SK-N-SH treated with all-trans-retinoic acid at 6 μM for 48 hours (cell line): ENCODE measurements at regions not wholly inside any gene's neighbourhood (a gene's known extent, or its start where the extent isn't known, plus 50 kb on each side); places are given as distances from the start of the nearest gene placed in this dataset.

Source experiments
- ARNTL ChIP-seq: fragments of 450-650 bp; formaldehyde crosslinking; IDR thresholded peaks from 2 replicates; pipeline ENCODE4 v1.5.0; 2020; ENCODE audit warnings: low read depth, mild to moderate bottlenecking, moderate library complexity, borderline replicate concordance
- BACH2 ChIP-seq: fragments of 250-450 bp; sonication (Bioruptor Pico); IDR thresholded peaks from 2 replicates; pipeline ENCODE4 v1.9.0; 2021; ENCODE audit warnings: mild to moderate bottlenecking, borderline replicate concordance
- ESRRG ChIP-seq: fragments of 250-450 bp; sonication (Bioruptor Pico); IDR thresholded peaks from 2 replicates; pipeline ENCODE4 v1.6.1; 2021; ENCODE audit warnings: mild to moderate bottlenecking
- PATZ1 ChIP-seq: fragments of 250-450 bp; sonication (Bioruptor Pico); IDR thresholded peaks from 2 replicates; pipeline ENCODE4 v1.8.0; 2020; ENCODE audit warnings: mild to moderate bottlenecking, moderate library complexity, borderline replicate concordance
- SNAI2 ChIP-seq: fragments of 250-450 bp; sonication (Bioruptor Pico); IDR thresholded peaks from 2 replicates; pipeline ENCODE4 v1.5.0; 2020; ENCODE audit warnings: mild to moderate bottlenecking, moderate library complexity
- TOX ChIP-seq: fragments of 250-450 bp; sonication (Bioruptor Pico); IDR thresholded peaks from 2 replicates; pipeline ENCODE4 v1.8.0; 2021; ENCODE audit warnings: mild to moderate bottlenecking, moderate library complexity, borderline replicate concordance
- ZFP3 ChIP-seq: fragments of 250-450 bp; sonication (Bioruptor Pico); IDR thresholded peaks from 2 replicates; pipeline ENCODE4 v1.5.0; 2020; ENCODE audit warnings: mild to moderate bottlenecking, moderate library complexity
- ZNF565 ChIP-seq: fragments of 450-650 bp; formaldehyde crosslinking; conservative IDR thresholded peaks from 2 replicates; pipeline ENCODE4 v1.5.0; 2020; ENCODE audit warnings: low read depth, mild to moderate bottlenecking, moderate library complexity
- ZNF70 ChIP-seq: fragments of 450-650 bp; formaldehyde crosslinking; IDR thresholded peaks from 2 replicates; pipeline ENCODE4 v1.5.0; 2020; ENCODE audit warnings: mild to moderate bottlenecking, moderate library complexity
- ZNF8 ChIP-seq: fragments of 450-650 bp; formaldehyde crosslinking; IDR thresholded peaks from 2 replicates; pipeline ENCODE4 v1.5.0; 2020; ENCODE audit warnings: mild to moderate bottlenecking, moderate library complexity

- TF ChIP-seq PATZ1 (CRISPR knock-in tag) (no peak), ZNF565 (CRISPR knock-in tag) (no peak), SNAI2 (no peak), ZNF70 (CRISPR knock-in tag) (no peak), BACH2 (CRISPR knock-in tag) (no peak), ZNF8 (no peak), ZFP3 (no peak), ARNTL (CRISPR knock-in tag) (no peak), ESRRG (CRISPR knock-in tag) (no peak), TOX (no peak)
These were observed 108.8 kb downstream of the ESM1 start for GRCh38 chr5:54876556-54876955.
